ENCODE measurements at regions not wholly inside any gene's neighbourhood (a gene's known extent, or its start where the extent isn't known, plus 50 kb on each side); places are given as distances from the start of the nearest gene placed in this dataset.
A peak's percentile ranks its signal among the peaks of the same experiment; 100 is the strongest.

DNA sequence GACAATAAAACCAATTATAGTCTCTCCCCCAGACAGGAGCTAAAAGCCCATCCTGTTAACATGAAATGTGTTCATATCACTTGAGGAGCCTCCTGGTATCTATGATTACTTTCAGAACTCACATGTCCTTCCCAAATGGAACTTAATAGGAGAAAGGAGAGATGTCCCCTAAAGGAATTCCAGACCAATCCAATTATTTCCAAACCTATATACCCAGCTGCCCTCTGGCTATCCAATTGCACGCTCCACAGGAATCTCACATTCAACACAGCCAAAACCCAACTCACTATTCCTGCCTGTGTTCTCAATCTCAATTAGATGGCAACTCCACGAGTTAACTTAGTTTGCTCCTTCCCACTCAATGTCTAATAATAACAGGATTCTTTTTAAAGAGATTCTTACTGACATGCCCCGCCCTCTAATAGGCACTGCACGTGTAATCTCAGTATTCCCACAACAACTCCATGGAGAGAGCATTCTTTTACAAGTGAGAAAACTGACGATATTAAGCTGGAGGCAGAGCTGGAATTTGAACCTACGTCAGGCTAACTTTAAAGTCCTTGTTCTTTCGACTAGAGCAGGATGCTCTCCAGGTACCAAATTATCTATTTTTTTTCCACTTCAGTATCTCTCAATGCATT, 59.1 kb upstream of the SEC16B start:
- H3K27me3 ChIP-seq (replicated peaks; ENCODE audit: insufficient read depth), result no peaks in the 10 kb centered on the region
- H3K4me1 ChIP-seq (ENCODE audit: control insufficient read depth in 1 of 2, low read depth in 2 of 2), result peaks cover 0 to 3% of the 10 kb centered on the region in 2 donors
- TF ChIP-seq, protein P1, sequence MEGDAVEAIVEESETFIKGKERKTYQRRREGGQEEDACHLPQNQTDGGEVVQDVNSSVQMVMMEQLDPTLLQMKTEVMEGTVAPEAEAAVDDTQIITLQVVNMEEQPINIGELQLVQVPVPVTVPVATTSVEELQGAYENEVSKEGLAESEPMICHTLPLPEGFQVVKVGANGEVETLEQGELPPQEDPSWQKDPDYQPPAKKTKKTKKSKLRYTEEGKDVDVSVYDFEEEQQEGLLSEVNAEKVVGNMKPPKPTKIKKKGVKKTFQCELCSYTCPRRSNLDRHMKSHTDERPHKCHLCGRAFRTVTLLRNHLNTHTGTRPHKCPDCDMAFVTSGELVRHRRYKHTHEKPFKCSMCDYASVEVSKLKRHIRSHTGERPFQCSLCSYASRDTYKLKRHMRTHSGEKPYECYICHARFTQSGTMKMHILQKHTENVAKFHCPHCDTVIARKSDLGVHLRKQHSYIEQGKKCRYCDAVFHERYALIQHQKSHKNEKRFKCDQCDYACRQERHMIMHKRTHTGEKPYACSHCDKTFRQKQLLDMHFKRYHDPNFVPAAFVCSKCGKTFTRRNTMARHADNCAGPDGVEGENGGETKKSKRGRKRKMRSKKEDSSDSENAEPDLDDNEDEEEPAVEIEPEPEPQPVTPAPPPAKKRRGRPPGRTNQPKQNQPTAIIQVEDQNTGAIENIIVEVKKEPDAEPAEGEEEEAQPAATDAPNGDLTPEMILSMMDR (IDR thresholded peaks at IDR 0.05), result no peak
- DNase-seq (ENCODE audit: low spot score) (no peak), ATAC-seq (ENCODE audit: insufficient number of reproducible peaks, low FRiP score, low read depth) (no peak)
- H3K27ac ChIP-seq, result no peak overlapping the region
- no peaks in the 10 kb centered on the region for H3K9me3 ChIP-seq
- no peak overlapping the region for H3K4me3 ChIP-seq
- no peaks in the 10 kb centered on the region for H3K36me3 ChIP-seq

DNA sequence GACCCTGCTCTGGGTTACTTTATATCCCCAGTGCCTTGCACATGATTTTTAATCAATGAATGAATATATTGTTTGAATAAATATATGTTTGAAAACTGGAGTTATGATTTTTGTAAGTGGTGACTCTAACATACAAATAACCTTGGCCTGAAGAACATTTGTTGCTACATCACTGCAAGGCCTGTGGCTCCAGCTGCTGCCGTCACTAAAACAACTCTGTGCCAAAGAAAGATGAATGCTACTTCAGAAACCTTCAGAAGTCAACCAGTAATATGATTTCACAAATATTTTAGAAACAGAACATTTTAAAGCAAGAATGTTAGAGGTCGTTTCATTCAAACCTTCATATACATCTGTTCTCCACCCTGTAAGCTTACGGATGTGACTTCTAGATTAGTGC, 60.6 kb upstream of the SEC16B start:
- Histone ChIP-seq H3K27me3 (replicated peaks; ENCODE audit: insufficient read depth) (no peaks in the 10 kb centered on the region), H3K4me3 (no peak overlapping the region), H3K9me3 (no peaks in the 10 kb centered on the region), H3K27ac (no peak overlapping the region), H3K4me1 (ENCODE audit: control insufficient read depth in 1 of 2, low read depth in 2 of 2) (peaks cover 0 to 2% of the 10 kb centered on the region in 2 donors), H3K36me3 (no peaks in the 10 kb centered on the region)
- TF ChIP-seq, protein P1 (IDR thresholded peaks at IDR 0.05), result no peak
- ATAC-seq (ENCODE audit: insufficient number of reproducible peaks, low FRiP score, low read depth), result no peak
- no peak for DNase-seq (ENCODE audit: low spot score)

DNA sequence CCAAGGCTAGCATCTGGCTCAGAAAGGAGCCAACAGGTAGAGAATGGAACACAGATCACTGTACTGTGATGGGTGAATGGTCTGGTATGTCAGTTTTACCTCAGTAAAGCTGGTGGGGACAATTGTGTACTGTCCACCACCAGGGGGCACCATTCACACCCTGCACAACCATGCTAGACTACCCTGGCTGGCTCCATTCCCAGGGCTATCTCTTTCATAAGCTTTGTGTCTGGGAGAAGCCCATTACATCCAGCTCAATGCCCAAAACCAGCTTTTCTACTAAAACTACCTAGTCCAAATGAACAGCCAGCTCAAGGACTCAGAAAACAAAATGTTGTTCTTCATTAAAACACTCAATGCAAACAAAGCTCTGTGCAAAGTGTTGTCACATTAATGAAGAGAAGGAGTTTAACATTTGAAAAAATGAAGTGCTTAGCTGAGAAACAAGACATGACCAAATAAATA, 62.0 kb upstream of the RASAL2 start:
- H3K4me1 ChIP-seq (ENCODE audit: control insufficient read depth in 1 of 2, low read depth in 2 of 2), result no peaks in the 10 kb centered on the region
- no peak overlapping the region for H3K27ac ChIP-seq
- no peaks in the 10 kb centered on the region for H3K9me3 ChIP-seq
- H3K4me3 ChIP-seq, result no peak overlapping the region
- DNase-seq (ENCODE audit: low spot score) (peak; percentile 72), ATAC-seq (ENCODE audit: insufficient number of reproducible peaks, low FRiP score, low read depth) (peak; percentile 74)
- no peaks in the 10 kb centered on the region for H3K36me3 ChIP-seq
- TF ChIP-seq, protein P1 (IDR thresholded peaks at IDR 0.05), result peak; percentile 82
- H3K27me3 ChIP-seq (replicated peaks; ENCODE audit: insufficient read depth), result no peaks in the 10 kb centered on the region

DNA sequence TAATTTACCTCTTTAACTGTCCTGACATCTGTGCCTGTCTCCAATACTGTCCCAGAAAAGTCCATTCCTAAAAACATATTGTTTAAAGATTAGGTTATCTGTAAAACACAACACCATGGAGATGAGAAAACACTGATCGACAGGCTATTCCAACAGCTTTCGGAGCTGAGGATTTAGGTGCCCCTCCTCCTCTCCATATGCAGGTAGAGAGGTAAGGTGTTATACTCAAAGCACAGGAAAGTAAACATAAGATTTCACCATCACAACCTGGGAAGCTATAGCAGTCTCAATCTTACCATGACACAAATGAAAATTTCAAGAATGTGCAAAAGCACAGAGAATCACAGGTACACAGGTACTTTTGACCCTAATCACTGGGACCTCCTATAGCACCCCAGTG, 60.9 kb upstream of the RASAL2 start:
- Histone ChIP-seq H3K36me3 (no peaks in the 10 kb centered on the region), H3K27ac (no peak overlapping the region), H3K9me3 (no peaks in the 10 kb centered on the region), H3K4me3 (no peak overlapping the region), H3K27me3 (replicated peaks; ENCODE audit: insufficient read depth) (no peaks in the 10 kb centered on the region), H3K4me1 (ENCODE audit: control insufficient read depth in 1 of 2, low read depth in 2 of 2) (no peaks in the 10 kb centered on the region)
- no peak for DNase-seq (ENCODE audit: low spot score)
- TF ChIP-seq, protein P1 (IDR thresholded peaks at IDR 0.05), result no peak
- ATAC-seq (ENCODE audit: insufficient number of reproducible peaks, low FRiP score, low read depth), result no peak

DNA sequence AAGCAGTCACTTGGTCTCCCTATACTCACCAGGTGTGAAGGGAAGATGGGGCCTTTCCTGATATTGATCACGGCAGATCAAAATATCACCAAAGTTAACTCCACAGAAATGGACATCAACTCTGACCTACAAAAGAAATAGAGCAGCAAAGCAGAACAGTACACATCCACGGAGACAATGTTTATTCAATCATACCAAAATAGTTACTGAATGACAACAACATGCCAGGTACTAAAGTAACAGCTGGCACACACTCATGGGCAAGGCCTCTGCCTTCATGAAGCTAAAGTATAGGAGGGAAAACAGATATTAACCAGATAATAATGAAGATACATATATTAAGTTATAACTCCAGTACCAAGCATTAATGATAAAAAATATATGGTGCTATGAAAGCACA, 59.2 kb upstream of the RASAL2 start:
- no peaks in the 10 kb centered on the region for H3K4me1 ChIP-seq (ENCODE audit: control insufficient read depth in 1 of 2, low read depth in 2 of 2)
- H3K4me3 ChIP-seq, result no peak overlapping the region
- DNase-seq (ENCODE audit: low spot score) (no peak), ATAC-seq (ENCODE audit: insufficient number of reproducible peaks, low FRiP score, low read depth) (no peak)
- H3K27me3 ChIP-seq (replicated peaks; ENCODE audit: insufficient read depth), result no peaks in the 10 kb centered on the region
- TF ChIP-seq, protein P1 (IDR thresholded peaks at IDR 0.05), result no peak
- H3K36me3 ChIP-seq, result no peaks in the 10 kb centered on the region
- no peaks in the 10 kb centered on the region for H3K9me3 ChIP-seq
- no peak overlapping the region for H3K27ac ChIP-seq

Measured in thoracic aorta (tissue), 2 donors.